ENCODE measurements at regions not wholly inside any gene's neighbourhood (a gene's known extent, or its start where the extent isn't known, plus 50 kb on each side); places are given as distances from the start of the nearest gene placed in this dataset.

GRCh38 chr1:82823876-82824275, 1023.1 kb downstream of the ADGRL2 start:
- TF ChIP-seq EZH2 (IDR thresholded peaks at IDR 0.05) (no peak), EZH2phosphoT487 (IDR thresholded peaks at IDR 0.05) (no peak)
